ENCODE measurements at regions not wholly inside any gene's neighbourhood (a gene's known extent, or its start where the extent isn't known, plus 50 kb on each side); places are given as distances from the start of the nearest gene placed in this dataset.

DNA sequence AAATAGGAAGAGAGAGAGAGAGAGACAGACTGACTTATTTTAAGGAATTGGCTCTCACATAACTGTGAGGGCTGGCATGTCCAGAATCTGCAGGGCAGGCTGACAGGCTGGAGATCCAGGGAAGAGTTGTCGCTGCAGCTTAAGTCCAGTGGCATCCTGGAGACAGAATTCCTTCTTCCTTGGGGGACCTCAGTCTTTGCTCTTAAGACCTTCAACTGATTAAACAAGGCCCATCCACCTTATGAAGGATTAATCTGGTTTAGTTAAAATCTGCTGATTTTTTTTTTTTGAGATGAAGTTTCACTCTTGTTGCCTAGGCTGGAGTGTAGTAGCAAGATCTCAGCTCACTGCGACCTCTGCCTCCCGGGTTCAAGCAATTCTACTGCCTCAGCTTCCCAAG is 128.0 kb upstream of the ALDH1A3 start:
- TF ChIP-seq, protein P1, sequence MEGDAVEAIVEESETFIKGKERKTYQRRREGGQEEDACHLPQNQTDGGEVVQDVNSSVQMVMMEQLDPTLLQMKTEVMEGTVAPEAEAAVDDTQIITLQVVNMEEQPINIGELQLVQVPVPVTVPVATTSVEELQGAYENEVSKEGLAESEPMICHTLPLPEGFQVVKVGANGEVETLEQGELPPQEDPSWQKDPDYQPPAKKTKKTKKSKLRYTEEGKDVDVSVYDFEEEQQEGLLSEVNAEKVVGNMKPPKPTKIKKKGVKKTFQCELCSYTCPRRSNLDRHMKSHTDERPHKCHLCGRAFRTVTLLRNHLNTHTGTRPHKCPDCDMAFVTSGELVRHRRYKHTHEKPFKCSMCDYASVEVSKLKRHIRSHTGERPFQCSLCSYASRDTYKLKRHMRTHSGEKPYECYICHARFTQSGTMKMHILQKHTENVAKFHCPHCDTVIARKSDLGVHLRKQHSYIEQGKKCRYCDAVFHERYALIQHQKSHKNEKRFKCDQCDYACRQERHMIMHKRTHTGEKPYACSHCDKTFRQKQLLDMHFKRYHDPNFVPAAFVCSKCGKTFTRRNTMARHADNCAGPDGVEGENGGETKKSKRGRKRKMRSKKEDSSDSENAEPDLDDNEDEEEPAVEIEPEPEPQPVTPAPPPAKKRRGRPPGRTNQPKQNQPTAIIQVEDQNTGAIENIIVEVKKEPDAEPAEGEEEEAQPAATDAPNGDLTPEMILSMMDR (IDR thresholded peaks at IDR 0.05; ENCODE audit: low read depth, low read length, missing input control) = no peak
- TF ChIP-seq RAD21 (IDR thresholded peaks at IDR 0.05) = no peak
- TF ChIP-seq HNF4G (IDR thresholded peaks at IDR 0.05) = no peak
- TF ChIP-seq, protein P2, sequence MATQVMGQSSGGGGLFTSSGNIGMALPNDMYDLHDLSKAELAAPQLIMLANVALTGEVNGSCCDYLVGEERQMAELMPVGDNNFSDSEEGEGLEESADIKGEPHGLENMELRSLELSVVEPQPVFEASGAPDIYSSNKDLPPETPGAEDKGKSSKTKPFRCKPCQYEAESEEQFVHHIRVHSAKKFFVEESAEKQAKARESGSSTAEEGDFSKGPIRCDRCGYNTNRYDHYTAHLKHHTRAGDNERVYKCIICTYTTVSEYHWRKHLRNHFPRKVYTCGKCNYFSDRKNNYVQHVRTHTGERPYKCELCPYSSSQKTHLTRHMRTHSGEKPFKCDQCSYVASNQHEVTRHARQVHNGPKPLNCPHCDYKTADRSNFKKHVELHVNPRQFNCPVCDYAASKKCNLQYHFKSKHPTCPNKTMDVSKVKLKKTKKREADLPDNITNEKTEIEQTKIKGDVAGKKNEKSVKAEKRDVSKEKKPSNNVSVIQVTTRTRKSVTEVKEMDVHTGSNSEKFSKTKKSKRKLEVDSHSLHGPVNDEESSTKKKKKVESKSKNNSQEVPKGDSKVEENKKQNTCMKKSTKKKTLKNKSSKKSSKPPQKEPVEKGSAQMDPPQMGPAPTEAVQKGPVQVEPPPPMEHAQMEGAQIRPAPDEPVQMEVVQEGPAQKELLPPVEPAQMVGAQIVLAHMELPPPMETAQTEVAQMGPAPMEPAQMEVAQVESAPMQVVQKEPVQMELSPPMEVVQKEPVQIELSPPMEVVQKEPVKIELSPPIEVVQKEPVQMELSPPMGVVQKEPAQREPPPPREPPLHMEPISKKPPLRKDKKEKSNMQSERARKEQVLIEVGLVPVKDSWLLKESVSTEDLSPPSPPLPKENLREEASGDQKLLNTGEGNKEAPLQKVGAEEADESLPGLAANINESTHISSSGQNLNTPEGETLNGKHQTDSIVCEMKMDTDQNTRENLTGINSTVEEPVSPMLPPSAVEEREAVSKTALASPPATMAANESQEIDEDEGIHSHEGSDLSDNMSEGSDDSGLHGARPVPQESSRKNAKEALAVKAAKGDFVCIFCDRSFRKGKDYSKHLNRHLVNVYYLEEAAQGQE (IDR thresholded peaks at IDR 0.05) = no peak
- TF ChIP-seq, protein P3, sequence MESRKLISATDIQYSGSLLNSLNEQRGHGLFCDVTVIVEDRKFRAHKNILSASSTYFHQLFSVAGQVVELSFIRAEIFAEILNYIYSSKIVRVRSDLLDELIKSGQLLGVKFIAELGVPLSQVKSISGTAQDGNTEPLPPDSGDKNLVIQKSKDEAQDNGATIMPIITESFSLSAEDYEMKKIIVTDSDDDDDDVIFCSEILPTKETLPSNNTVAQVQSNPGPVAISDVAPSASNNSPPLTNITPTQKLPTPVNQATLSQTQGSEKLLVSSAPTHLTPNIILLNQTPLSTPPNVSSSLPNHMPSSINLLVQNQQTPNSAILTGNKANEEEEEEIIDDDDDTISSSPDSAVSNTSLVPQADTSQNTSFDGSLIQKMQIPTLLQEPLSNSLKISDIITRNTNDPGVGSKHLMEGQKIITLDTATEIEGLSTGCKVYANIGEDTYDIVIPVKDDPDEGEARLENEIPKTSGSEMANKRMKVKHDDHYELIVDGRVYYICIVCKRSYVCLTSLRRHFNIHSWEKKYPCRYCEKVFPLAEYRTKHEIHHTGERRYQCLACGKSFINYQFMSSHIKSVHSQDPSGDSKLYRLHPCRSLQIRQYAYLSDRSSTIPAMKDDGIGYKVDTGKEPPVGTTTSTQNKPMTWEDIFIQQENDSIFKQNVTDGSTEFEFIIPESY (IDR thresholded peaks at IDR 0.05) = no peak
- no peak for TF ChIP-seq FOXA1 (IDR thresholded peaks at IDR 0.05)
- TF ChIP-seq EGR1 (IDR thresholded peaks at IDR 0.05; ENCODE audit: low read depth in 2 of 2) = no peak
- TF ChIP-seq, protein P4, sequence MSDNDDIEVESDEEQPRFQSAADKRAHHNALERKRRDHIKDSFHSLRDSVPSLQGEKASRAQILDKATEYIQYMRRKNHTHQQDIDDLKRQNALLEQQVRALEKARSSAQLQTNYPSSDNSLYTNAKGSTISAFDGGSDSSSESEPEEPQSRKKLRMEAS (IDR thresholded peaks at IDR 0.05) = no peak
- no peak for TF ChIP-seq GABPA (IDR thresholded peaks at IDR 0.05 in 1 of 2, conservative IDR thresholded peaks at IDR 0.05 in 1 of 2)
- TF ChIP-seq YY1 (IDR thresholded peaks at IDR 0.05) = no peak
- no peak for TF ChIP-seq HNF4A (conservative IDR thresholded peaks at IDR 0.05)
- no peak for TF ChIP-seq TAF1 (conservative IDR thresholded peaks at IDR 0.05)

All from liver (tissue), 3 donors.